ENCODE measurements at regions not wholly inside any gene's neighbourhood (a gene's known extent, or its start where the extent isn't known, plus 50 kb on each side); places are given as distances from the start of the nearest gene placed in this dataset.

- Histone ChIP-seq H3K27me3 (no peaks in the 10 kb centered on the region), H3K36me3 (no peaks in the 10 kb centered on the region), H3K4me3 (no peak overlapping the region), H3K4me1 (no peaks in the 10 kb centered on the region), H3K27ac (no peak overlapping the region), H3K9me3 (no peaks in the 10 kb centered on the region)
- TF ChIP-seq POLR2AphosphoS5 (IDR thresholded peaks at IDR 0.05) = no peak
- no peak for TF ChIP-seq POLR2A (IDR thresholded peaks at IDR 0.05)
- no peak for TF ChIP-seq CTCF (IDR thresholded peaks at IDR 0.05)
- intact Hi-C loops (cut with DNase I; ENCODE audit: low total_unique reads) = no loop called here
- no peak for DNase-seq (ENCODE audit: low spot score in 2 of 2)
These were observed 66.0 kb upstream of the SLC14A2 start for GRCh38 chr18:45549290-45549689.

GRCh38 chr18:45551142-45551815, 64.0 kb upstream of the SLC14A2 start:
- H3K27ac ChIP-seq = no peak overlapping the region
- TF ChIP-seq CTCF (IDR thresholded peaks at IDR 0.05) (no peak), POLR2A (IDR thresholded peaks at IDR 0.05) (no peak), POLR2AphosphoS5 (IDR thresholded peaks at IDR 0.05) (no peak)
- H3K27me3 ChIP-seq = no peaks in the 10 kb centered on the region
- intact Hi-C loops (cut with DNase I; ENCODE audit: low total_unique reads) = no loop called here
- H3K4me1 ChIP-seq = no peaks in the 10 kb centered on the region
- no peaks in the 10 kb centered on the region for H3K9me3 ChIP-seq
- H3K36me3 ChIP-seq = no peaks in the 10 kb centered on the region
- DNase-seq (ENCODE audit: low spot score in 2 of 2) = no peak
- no peak overlapping the region for H3K4me3 ChIP-seq

GRCh38 chr18:45553723-45554388, 61.4 kb upstream of the SLC14A2 start:
- H3K27ac ChIP-seq = no peak overlapping the region
- H3K27me3 ChIP-seq = no peaks in the 10 kb centered on the region
- H3K4me1 ChIP-seq = no peaks in the 10 kb centered on the region
- TF ChIP-seq POLR2A (IDR thresholded peaks at IDR 0.05) (no peak), CTCF (IDR thresholded peaks at IDR 0.05) (no peak), POLR2AphosphoS5 (IDR thresholded peaks at IDR 0.05) (no peak)
- intact Hi-C loops (cut with DNase I; ENCODE audit: low total_unique reads) = no loop called here
- no peaks in the 10 kb centered on the region for H3K9me3 ChIP-seq
- no peak for DNase-seq (ENCODE audit: low spot score in 2 of 2)
- H3K36me3 ChIP-seq = no peaks in the 10 kb centered on the region
- H3K4me3 ChIP-seq = no peak overlapping the region

GRCh38 chr18:45554389-45554737, 60.9 kb upstream of the SLC14A2 start:
- no peaks in the 10 kb centered on the region for H3K4me1 ChIP-seq
- H3K27me3 ChIP-seq = no peaks in the 10 kb centered on the region
- no peaks in the 10 kb centered on the region for H3K9me3 ChIP-seq
- TF ChIP-seq CTCF (IDR thresholded peaks at IDR 0.05) = no peak
- TF ChIP-seq POLR2A (IDR thresholded peaks at IDR 0.05) = no peak
- TF ChIP-seq POLR2AphosphoS5 (IDR thresholded peaks at IDR 0.05) = no peak
- H3K27ac ChIP-seq = no peak overlapping the region
- no peak for DNase-seq (ENCODE audit: low spot score in 2 of 2)
- H3K4me3 ChIP-seq = no peak overlapping the region
- intact Hi-C loops (cut with DNase I; ENCODE audit: low total_unique reads) = no loop called here
- no peaks in the 10 kb centered on the region for H3K36me3 ChIP-seq

- no peak overlapping the region for H3K27ac ChIP-seq
- no peak overlapping the region for H3K4me3 ChIP-seq
- no peaks in the 10 kb centered on the region for H3K9me3 ChIP-seq
- no peaks in the 10 kb centered on the region for H3K4me1 ChIP-seq
- no peak for DNase-seq (ENCODE audit: low spot score in 2 of 2)
- no peaks in the 10 kb centered on the region for H3K27me3 ChIP-seq
- no peaks in the 10 kb centered on the region for H3K36me3 ChIP-seq
- intact Hi-C loops (cut with DNase I; ENCODE audit: low total_unique reads) = no loop called here
- TF ChIP-seq POLR2AphosphoS5 (IDR thresholded peaks at IDR 0.05) = no peak
- TF ChIP-seq CTCF (IDR thresholded peaks at IDR 0.05) = no peak
- no peak for TF ChIP-seq POLR2A (IDR thresholded peaks at IDR 0.05)
These were observed 59.1 kb upstream of the SLC14A2 start for GRCh38 chr18:45556222-45556621.

Data from breast epithelium (tissue), 4 donors.